Mammary epithelial cell (primary cell): ENCODE measurements at regions not wholly inside any gene's neighbourhood (a gene's known extent, or its start where the extent isn't known, plus 50 kb on each side); places are given as distances from the start of the nearest gene placed in this dataset.
"Not testable (repeated sequence)": the region's sequence is repeated elsewhere in the genome, so short reads cannot be mapped to it uniquely, and the experiment has no call there.

Experiments
- EZH2 ChIP-seq: IDR thresholded peaks from 2 replicates; pipeline ENCODE4 v1.6.1; 2012; ENCODE audit warnings: low read length, inconsistent platforms, borderline replicate concordance
- TF ChIP-seq, protein P1 (sequence below), 2 donors: IDR thresholded peaks in 1 of 2; conservative IDR thresholded peaks in 1 of 2; 2 replicates each; pipeline ENCODE4 v1.5.1; 2011 to 2012; ENCODE audit warnings: inconsistent platforms in 2 of 2, low read length in 2 of 2, mild to moderate bottlenecking in 2 of 2, control low read depth in 1 of 2, low read depth in 1 of 2; ENCODE audit not compliant: insufficient read depth in 1 of 2; ENCODE audit errors: extremely low read depth in 1 of 2

DNA sequence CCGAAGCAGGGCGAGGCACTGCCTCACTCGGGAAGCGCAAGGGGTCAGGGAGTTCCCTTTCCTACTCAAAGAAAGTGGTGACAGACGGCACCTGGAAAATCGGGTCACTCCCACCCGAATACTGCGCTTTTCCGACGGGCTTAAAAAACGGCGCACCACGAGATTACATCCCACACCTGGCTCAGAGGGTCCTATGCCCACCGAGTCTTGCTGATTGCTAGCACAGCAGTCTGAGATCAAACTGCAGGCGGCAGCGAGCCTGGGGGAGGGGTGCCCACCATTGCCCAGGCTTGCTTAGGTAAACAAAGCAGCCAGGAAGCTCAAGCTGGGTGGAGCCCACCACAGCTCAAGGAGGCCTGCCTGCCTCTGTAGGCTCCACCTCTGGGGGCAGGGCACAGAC, 549.4 kb downstream of the KIF20B start:
- TF ChIP-seq EZH2, result not testable (repeated sequence)
- TF ChIP-seq, protein P1, sequence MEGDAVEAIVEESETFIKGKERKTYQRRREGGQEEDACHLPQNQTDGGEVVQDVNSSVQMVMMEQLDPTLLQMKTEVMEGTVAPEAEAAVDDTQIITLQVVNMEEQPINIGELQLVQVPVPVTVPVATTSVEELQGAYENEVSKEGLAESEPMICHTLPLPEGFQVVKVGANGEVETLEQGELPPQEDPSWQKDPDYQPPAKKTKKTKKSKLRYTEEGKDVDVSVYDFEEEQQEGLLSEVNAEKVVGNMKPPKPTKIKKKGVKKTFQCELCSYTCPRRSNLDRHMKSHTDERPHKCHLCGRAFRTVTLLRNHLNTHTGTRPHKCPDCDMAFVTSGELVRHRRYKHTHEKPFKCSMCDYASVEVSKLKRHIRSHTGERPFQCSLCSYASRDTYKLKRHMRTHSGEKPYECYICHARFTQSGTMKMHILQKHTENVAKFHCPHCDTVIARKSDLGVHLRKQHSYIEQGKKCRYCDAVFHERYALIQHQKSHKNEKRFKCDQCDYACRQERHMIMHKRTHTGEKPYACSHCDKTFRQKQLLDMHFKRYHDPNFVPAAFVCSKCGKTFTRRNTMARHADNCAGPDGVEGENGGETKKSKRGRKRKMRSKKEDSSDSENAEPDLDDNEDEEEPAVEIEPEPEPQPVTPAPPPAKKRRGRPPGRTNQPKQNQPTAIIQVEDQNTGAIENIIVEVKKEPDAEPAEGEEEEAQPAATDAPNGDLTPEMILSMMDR (conservative IDR thresholded peaks at IDR 0.05 in 1 of 2, IDR thresholded peaks at IDR 0.05 in 1 of 2; ENCODE audit: extremely low read depth in 1 of 2, insufficient read depth in 1 of 2, low read depth in 1 of 2, low read length in 2 of 2), result not testable (repeated sequence)
